ENCODE measurements at regions not wholly inside any gene's neighbourhood (a gene's known extent, or its start where the extent isn't known, plus 50 kb on each side); places are given as distances from the start of the nearest gene placed in this dataset.

DNA sequence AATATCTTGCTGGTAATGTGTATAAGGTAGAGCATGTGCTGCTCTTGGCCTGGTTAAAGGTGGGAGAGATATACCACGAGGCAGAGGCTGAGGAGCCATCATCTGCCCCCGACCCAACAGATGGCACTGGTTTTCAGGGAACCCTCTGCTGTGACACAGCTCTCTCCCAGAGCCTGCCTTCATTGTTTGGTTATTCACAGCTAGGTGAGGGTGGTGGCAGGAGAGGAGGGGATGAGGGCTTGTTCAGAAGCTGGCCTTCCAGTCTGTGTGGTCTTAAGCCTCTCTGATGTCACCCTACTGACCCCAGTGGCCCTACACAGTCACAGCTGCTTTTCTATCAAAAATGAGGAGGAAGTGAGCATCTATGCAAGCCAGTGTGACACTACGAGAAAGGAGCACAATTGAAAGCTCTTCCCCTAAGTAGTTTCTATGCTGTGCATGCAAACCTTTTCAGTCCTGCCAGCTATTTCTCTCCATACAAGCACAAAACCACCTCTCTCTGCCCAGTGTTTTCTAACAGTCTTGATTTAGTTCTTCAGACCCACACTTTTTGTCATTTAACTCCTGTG is 258.4 kb upstream of the AGTR1 start:
- 64% methylated on average over 1 of the region's 3 CpGs for WGBS (ENCODE audit: insufficient coverage, low coverage, low lambda C conversion rate, missing lambda C conversion rate)
- intact Hi-C loops (cut with DNase I) = no loop called here
- no peaks in the 10 kb centered on the region for H3K27me3 ChIP-seq
- no peak for TF ChIP-seq POLR2A (IDR thresholded peaks at IDR 0.05)
- TF ChIP-seq, protein P1, sequence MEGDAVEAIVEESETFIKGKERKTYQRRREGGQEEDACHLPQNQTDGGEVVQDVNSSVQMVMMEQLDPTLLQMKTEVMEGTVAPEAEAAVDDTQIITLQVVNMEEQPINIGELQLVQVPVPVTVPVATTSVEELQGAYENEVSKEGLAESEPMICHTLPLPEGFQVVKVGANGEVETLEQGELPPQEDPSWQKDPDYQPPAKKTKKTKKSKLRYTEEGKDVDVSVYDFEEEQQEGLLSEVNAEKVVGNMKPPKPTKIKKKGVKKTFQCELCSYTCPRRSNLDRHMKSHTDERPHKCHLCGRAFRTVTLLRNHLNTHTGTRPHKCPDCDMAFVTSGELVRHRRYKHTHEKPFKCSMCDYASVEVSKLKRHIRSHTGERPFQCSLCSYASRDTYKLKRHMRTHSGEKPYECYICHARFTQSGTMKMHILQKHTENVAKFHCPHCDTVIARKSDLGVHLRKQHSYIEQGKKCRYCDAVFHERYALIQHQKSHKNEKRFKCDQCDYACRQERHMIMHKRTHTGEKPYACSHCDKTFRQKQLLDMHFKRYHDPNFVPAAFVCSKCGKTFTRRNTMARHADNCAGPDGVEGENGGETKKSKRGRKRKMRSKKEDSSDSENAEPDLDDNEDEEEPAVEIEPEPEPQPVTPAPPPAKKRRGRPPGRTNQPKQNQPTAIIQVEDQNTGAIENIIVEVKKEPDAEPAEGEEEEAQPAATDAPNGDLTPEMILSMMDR (IDR thresholded peaks at IDR 0.05) = no peak
- no peaks in the 10 kb centered on the region for H3K36me3 ChIP-seq
- H3K27ac ChIP-seq = no peak overlapping the region
- H3K9me3 ChIP-seq = no peaks in the 10 kb centered on the region
- H3K4me1 ChIP-seq = peaks cover 0 to 11% (median 0%) of the 10 kb centered on the region in 4 donors
- ATAC-seq (no peak), DNase-seq (no peak)
- H3K4me3 ChIP-seq = no peak overlapping the region

DNA sequence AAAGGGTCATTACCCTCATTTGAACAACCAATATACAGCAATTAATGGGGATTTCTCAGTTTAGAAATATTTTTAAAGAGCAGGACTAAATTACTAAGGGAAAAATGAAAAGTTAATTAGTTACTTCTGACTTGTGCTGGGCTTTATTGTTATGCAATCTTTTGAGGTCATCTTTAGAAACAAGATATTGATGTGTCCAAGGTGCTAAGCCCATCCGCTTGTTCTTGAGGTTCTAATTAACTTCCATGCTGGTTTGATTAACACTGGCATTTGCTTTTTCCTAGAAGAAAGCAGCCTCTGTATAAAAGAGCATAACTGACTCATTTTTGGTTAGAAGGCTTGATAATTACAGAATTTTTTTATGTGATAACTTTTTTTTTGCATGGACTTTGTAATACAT is 256.5 kb upstream of the AGTR1 start:
- Histone ChIP-seq H3K4me3 (no peak overlapping the region), H3K9me3 (no peaks in the 10 kb centered on the region), H3K36me3 (no peaks in the 10 kb centered on the region), H3K4me1 (peaks cover 0 to 11% (median 0%) of the 10 kb centered on the region in 4 donors), H3K27me3 (no peaks in the 10 kb centered on the region), H3K27ac (no peak overlapping the region)
- TF ChIP-seq, protein P1 (IDR thresholded peaks at IDR 0.05) = no peak
- TF ChIP-seq POLR2A (IDR thresholded peaks at IDR 0.05) = no peak
- intact Hi-C loops (cut with DNase I) = no loop called here
- ATAC-seq = peak in 3 of 4 donors; percentile 34 to 44 (median 34)
- no peak for DNase-seq
- WGBS (ENCODE audit: insufficient coverage, low coverage, low lambda C conversion rate, missing lambda C conversion rate) = 29% methylated on average over 1 of the region's 1 CpG

DNA sequence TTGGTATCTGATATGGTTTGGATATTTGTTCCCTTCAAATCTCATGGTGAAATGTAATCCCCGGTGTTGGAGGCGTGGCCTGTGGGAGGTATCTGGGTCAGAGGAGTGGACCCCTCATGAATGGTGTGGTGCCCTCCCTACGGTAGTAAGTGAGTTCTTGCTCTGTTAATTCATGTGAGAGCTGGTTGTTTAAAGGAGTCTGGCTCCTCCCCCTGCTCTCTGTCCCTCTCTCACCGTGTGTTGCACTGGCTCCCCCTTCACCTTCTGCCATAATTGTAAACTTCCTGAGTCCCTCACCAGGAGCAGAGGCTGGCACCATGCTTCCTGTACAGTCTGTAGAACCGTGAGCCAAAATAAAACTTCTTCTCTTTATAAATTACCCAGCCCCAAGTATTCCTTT is 246.9 kb upstream of the AGTR1 start:
- no peak overlapping the region for H3K27ac ChIP-seq
- intact Hi-C loops (cut with DNase I) = no loop called here

DNA sequence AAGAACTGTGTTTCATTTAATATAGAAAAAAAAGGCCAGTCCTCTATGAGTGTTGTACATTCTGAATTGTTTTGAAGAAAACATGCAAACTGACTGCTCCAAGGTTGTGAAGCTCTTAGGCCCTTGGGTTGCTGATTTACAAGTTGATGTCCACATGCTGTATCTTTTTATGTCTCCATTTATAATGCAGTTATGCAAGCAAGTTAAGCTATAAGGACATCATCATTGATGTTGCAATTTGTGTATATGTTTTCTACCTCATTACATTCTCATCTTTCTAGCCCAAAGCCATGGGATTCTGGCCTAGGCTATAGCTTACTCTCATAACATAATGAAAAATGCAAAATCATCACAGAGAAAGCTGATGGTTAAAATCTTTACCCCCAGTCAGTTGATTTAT is 245.7 kb upstream of the AGTR1 start:
- Histone ChIP-seq H3K27me3 (no peaks in the 10 kb centered on the region), H3K4me1 (no peaks in the 10 kb centered on the region), H3K4me3 (no peak overlapping the region), H3K9me3 (no peaks in the 10 kb centered on the region), H3K36me3 (no peaks in the 10 kb centered on the region), H3K27ac (no peak overlapping the region)
- DNase-seq (no peak), ATAC-seq (no peak)
- intact Hi-C loops (cut with DNase I) = no loop called here
- no peak for TF ChIP-seq POLR2A (IDR thresholded peaks at IDR 0.05)
- TF ChIP-seq, protein P1 (IDR thresholded peaks at IDR 0.05) = no peak

More for the DNA sequence above, 246.9 kb upstream of the AGTR1 start:
- no peaks in the 10 kb centered on the region for H3K9me3 ChIP-seq
- H3K27me3 ChIP-seq = no peaks in the 10 kb centered on the region
- no peaks in the 10 kb centered on the region for H3K36me3 ChIP-seq
- 64% methylated on average over 5 of the region's 5 CpGs for WGBS (ENCODE audit: insufficient coverage, low coverage, low lambda C conversion rate, missing lambda C conversion rate)
- no peak for TF ChIP-seq POLR2A (IDR thresholded peaks at IDR 0.05)
- TF ChIP-seq, protein P1 (IDR thresholded peaks at IDR 0.05) = no peak
- H3K4me3 ChIP-seq = no peak overlapping the region
- ATAC-seq = no peak
- H3K4me1 ChIP-seq = no peaks in the 10 kb centered on the region
- no peak for DNase-seq

DNA sequence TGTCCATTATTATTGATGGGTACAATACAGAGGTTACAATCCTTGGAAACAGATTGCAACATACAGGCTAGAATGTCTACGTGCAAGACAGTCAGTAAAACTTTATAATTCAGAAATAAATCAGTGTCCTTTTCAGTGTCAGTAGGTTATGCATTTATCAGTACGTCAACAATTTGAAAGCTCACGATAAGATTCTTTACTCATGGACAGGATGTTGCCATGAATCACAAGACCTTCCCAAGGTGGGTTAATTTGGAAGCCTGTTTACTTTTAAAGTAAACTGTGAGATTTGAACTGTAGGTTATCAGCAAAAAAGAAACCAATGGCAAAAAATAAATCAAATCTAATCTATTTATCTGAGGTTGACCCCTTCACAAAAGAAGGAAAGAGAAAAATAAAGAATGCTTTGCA is 243.9 kb upstream of the AGTR1 start:
- peak in 1 of 4 donors; percentile 41 for ATAC-seq
- 27% methylated on average over 3 of the region's 3 CpGs for WGBS (ENCODE audit: insufficient coverage, low coverage, low lambda C conversion rate, missing lambda C conversion rate)

More for the DNA sequence above, 243.9 kb upstream of the AGTR1 start:
- intact Hi-C loops (cut with DNase I) = no loop called here
- no peak for TF ChIP-seq POLR2A (IDR thresholded peaks at IDR 0.05)
- TF ChIP-seq, protein P1 (IDR thresholded peaks at IDR 0.05) = no peak
- Histone ChIP-seq H3K36me3 (no peaks in the 10 kb centered on the region), H3K9me3 (no peaks in the 10 kb centered on the region), H3K4me1 (no peaks in the 10 kb centered on the region), H3K27ac (no peak overlapping the region), H3K4me3 (no peak overlapping the region), H3K27me3 (no peaks in the 10 kb centered on the region)
- DNase-seq = no peak
